Hematopoietic multipotent progenitor cell treated with erythropoietin and hydrocortisone succinate and interleukin-3 and kit ligand, for 17 days (in vitro differentiated cells): ENCODE measurements at regions not wholly inside any gene's neighbourhood (a gene's known extent, or its start where the extent isn't known, plus 50 kb on each side); places are given as distances from the start of the nearest gene placed in this dataset.
"Not testable (repeated sequence)": the region's sequence is repeated elsewhere in the genome, so short reads cannot be mapped to it uniquely, and the experiment has no call there.

ENCODE experiments used
- DNase-seq: peaks from one replicate; pipeline ENCODE4 v3.0.0-alpha.2; 2015; ENCODE audit warnings: low spot score

DNA sequence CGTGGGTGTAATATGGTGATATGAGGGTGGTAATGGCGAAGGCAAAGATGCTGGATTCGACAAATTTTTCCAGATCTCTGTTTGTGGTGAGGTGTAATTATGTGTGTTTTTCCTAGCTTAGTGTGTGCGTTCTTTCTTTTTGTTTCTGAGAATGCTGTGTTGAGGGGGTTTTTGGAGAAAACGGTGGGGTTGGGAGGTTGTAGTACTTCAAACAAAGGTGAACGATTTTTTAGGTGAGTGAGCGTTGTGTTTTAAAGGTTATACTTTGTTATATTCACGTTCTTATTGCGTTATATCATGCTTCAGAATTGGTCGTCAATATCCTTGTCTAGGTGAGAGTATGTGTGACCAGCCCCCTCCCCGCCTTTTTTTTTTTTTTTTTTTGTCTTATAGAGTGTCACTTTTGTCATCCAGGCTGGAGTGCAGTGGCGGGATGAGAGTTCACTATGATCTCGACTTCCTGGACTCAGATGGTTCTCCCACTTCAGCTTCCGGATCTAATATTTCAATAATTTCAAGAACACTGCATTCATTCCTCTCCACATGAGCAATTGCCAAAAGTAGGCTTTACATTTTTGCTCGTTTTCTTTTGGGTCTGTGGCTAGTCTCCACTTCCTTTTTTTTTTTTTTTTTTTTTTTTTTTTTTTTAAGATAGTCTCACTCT is 82.2 kb upstream of the RNU2-1 start:
- DNase-seq: no peak

DNA sequence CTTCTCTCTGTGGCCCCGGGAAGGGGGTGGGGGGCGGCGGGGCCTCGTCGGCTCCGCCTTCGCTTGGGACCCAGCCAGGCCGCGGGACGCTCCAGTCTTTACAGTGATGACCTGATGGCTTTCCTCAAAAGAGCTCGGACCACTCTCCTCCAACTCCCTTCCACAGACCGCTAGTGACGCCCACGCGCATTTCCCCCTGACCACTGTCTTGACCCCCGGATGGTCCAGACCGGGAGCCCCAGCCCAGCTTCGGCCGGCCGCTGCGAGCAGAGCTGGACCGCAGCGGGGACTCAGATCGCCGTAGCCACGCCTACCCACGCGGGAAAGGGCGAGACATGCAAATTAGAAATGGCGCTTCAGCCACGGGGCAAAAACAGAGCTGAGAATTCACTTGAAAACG is 81.6 kb upstream of the RNU2-1 start:
- DNase-seq: no peak

DNA sequence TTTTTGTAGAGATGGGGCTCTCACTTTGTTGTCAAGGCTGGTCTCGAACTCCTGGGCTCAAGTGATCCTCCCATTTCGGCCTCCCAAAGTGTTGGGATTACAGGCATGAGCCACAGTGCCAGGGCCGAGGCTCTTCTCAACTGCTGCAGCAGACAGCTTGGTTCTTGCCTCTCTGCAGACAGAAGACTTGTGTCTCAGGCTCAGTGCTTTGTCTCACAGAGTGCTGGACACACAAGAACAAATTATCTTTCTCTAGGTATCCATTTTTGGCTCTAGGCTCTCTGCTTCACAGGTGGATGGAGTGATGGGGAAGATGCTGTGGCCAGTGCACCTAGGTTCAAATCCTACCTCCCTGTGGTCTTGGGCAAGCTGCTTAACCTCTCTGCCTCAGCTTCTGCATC is 80.8 kb upstream of the RNU2-1 start:
- no peak for DNase-seq

DNA sequence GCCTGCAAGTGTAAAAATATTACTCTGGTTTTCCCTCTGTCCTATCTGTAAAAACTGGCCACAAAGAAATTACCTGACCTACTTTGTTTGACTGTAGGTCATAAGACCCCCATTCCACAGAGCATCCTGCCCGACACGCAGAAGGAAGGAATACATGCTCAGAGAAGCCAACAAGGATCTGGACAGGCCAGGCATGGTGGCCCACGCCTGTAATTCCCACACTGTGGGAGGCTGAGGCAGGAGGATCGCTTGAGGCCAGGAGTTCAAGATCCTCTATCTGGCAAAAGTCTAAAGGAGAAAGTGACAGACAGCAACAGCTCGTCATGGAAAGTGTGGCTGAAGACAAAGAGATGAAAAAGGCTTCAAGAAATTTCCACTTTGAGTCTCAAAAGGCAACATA is 78.2 kb upstream of the RNU2-1 start:
- no peak for DNase-seq

DNA sequence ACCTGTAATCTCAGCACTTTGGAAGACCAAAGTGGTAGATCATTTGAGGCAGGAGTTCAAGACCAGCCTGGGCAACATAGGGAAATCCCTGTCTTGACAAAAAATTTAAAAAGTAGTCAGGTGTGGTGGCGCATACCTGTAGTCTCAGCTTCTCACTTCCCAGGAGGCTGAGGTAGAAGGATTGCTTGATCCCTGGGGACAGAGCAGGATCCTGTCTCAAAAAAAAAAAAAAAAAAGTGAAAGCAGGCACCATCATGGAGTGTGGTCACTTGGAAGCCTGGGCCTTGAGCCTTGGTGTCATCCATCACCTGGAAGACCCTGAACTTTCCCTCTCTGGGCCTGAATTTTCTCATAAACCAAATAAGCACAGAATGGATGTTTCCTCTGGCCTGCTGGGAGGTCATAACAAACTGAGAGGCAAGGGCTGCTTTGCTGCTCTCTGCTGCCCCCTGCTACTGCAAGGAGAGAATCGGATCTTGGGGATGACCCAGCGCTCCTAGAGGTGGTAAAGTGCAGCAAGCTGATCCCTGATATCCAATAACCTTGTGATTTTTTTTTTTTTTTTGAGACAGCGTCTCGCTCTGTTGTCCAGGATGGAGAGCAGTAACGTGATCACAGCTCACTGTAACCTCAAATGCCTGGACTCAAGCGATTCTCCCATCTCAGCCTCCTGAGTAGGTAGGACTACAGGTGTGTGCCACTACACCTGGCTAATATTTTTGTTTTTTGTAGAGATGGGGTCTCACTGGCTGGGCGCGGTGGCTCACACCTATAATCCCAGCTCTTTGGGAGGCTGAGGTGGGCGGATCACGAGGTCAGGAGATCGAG is 75.9 kb upstream of the RNU2-1 start:
- DNase-seq: no peak

DNA sequence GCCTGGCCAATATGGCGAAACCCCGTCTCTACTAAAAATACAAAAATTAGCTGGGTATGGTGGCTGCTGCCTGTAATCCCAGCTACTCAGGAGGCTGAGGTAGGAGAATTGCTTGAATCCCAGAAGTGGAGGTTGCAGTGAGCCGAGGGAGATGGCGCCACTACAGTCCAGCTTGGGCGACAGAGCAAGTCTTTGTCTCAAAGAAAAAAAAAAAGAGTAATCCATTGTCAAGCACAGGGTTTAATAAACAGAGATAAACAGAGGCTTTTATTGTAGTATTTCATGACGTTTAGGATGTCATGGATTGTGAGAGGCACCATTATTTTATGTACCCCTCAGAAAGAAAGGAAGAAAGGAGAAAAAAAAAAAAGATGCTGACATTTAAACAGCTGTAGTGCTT is 75.2 kb upstream of the RNU2-1 start:
- no peak for DNase-seq

DNA sequence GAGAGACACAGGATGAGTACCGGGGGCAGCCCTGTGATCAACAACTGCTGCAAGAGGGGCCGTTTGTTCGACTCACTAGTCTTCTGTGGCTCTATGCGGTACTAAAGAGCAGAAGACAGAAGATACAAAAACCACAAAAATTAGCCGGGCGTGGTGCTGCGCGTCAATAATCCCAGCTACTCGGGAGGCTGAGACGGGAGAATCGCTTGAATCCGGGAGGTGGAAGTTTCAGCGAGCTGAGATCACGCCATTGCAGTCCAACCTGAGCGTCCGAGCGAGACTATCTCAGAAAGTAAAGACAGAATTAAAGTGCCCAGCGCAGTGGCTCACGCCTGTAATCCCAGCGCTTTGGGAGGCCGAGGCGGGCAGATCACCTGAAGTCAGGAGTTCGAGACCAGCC is 71.0 kb upstream of the RNU2-1 start:
- DNase-seq: not testable (repeated sequence)

DNA sequence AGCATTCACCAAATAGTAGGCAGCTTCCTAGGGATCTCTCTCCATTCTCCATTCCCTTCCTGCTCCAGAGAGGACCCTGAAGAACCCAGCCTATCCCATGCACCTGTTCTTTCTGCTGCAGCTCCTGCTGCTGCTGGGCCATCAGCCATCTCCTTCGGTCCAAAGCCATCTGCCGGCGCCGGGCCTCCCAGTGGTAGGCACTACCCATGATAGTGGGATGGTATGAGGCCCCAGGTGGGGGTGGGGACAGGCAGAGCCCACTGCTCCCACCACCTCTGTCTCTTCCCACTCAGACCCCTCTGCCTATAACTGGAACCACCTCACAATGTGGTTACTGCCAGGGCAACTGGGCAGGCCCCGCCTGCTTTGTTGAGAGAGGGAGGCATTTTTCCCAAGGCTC is 69.3 kb upstream of the RNU2-1 start:
- not testable (repeated sequence) for DNase-seq

DNA sequence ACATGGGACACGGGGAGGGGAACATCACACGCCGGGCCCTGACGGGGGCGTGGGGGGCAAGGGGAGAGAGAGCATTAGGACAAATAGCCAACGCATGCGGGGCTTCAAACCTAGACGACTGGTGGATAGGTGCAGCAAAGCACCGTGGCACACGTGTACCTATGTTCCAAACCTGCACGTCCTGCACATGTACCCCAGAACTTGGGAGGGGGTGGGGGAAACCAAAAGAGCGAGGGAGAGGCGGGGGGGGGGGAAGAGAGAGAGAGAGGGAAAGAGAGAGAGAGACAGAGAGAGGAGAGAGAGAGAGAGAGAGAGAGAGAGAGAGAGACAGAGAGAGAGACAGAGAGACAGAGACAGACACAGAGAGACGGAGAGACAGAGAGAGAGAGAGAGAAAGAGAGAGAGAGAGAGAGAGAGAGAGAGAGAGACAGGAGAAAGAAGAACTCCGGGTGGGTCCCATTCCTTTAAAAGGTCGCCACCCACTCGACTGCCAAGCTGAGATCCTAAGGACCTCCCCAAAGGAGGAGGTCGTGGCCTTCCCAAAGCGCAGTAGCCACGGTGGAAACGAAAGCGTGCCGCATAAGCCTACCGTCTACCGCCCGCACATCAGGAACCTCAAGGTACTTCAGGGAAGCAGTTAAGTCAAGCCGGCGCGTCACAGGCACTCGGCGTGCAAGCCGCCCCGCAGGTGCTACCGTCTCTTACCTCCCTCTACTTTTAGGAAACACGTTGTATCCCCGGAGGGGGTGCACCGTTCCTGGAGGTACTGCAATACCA is 65.7 kb upstream of the RNU2-1 start:
- DNase-seq: not testable (repeated sequence)

DNA sequence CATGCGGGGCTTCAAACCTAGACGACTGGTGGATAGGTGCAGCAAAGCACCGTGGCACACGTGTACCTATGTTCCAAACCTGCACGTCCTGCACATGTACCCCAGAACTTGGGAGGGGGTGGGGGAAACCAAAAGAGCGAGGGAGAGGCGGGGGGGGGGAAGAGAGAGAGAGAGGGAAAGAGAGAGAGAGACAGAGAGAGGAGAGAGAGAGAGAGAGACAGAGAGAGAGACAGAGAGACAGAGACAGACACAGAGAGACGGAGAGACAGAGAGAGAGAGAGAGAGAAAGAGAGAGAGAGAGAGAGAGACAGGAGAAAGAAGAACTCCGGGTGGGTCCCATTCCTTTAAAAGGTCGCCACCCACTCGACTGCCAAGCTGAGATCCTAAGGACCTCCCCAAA is 55.9 kb upstream of the RNU2-1 start:
- not testable (repeated sequence) for DNase-seq

DNA sequence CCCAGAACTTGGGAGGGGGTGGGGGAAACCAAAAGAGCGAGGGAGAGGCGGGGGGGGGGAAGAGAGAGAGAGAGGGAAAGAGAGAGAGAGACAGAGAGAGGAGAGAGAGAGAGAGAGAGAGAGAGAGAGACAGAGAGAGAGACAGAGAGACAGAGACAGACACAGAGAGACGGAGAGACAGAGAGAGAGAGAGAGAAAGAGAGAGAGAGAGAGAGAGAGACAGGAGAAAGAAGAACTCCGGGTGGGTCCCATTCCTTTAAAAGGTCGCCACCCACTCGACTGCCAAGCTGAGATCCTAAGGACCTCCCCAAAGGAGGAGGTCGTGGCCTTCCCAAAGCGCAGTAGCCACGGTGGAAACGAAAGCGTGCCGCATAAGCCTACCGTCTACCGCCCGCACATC is 49.8 kb upstream of the RNU2-1 start:
- not testable (repeated sequence) for DNase-seq
